Esophagus squamous epithelium (tissue), 4 donors: ENCODE measurements at regions not wholly inside any gene's neighbourhood (a gene's known extent, or its start where the extent isn't known, plus 50 kb on each side); places are given as distances from the start of the nearest gene placed in this dataset.

Experiments used
- POLR2A ChIP-seq, 4 donors: fragments of 450-650 bp; IDR thresholded peaks; one replicate each; pipeline ENCODE4 v1.6.1; 2017; ENCODE audit warnings: antibody characterized with exemption in 4 of 4, mild to moderate bottlenecking in 4 of 4, moderate library complexity in 3 of 4
- TF ChIP-seq, protein P1 (sequence below), 6 experiments: fragments of 450-650 bp in 4 of 6; fragments of 200-600 bp in 2 of 6; sonication (generic) in 2 of 6; IDR thresholded peaks; one replicate each; pipeline ENCODE4 v1.5.1; 2016 to 2019; ENCODE audit warnings: antibody characterized with exemption in 6 of 6, mild to moderate bottlenecking in 4 of 6, moderate library complexity in 4 of 6

DNA sequence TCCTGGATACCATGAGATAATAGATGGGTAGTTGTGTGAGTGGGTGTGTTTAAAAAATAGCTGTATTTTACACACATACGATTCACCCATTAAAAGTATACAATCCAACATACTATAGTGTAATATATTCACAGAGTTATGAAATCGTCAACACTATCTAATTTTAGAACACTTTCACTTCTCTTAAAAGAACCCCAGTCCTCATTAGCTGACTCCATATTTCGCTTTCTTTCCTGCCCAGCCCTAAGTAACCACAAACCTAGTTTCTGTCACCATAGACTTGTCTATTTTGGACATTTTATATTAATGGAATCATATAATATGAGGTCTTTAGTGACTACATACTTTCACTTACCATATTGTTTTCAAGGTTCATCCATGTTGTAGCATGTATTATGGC lies 63.8 kb upstream of the S1PR3 start:
- TF ChIP-seq, protein P1, sequence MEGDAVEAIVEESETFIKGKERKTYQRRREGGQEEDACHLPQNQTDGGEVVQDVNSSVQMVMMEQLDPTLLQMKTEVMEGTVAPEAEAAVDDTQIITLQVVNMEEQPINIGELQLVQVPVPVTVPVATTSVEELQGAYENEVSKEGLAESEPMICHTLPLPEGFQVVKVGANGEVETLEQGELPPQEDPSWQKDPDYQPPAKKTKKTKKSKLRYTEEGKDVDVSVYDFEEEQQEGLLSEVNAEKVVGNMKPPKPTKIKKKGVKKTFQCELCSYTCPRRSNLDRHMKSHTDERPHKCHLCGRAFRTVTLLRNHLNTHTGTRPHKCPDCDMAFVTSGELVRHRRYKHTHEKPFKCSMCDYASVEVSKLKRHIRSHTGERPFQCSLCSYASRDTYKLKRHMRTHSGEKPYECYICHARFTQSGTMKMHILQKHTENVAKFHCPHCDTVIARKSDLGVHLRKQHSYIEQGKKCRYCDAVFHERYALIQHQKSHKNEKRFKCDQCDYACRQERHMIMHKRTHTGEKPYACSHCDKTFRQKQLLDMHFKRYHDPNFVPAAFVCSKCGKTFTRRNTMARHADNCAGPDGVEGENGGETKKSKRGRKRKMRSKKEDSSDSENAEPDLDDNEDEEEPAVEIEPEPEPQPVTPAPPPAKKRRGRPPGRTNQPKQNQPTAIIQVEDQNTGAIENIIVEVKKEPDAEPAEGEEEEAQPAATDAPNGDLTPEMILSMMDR (IDR thresholded peaks at IDR 0.05) = no peak
- no peak for TF ChIP-seq POLR2A (IDR thresholded peaks at IDR 0.05)
